ENCODE measurements at regions not wholly inside any gene's neighbourhood (a gene's known extent, or its start where the extent isn't known, plus 50 kb on each side); places are given as distances from the start of the nearest gene placed in this dataset.
"Not testable (repeated sequence)": the region's sequence is repeated elsewhere in the genome, so short reads cannot be mapped to it uniquely, and the experiment has no call there.

DNA sequence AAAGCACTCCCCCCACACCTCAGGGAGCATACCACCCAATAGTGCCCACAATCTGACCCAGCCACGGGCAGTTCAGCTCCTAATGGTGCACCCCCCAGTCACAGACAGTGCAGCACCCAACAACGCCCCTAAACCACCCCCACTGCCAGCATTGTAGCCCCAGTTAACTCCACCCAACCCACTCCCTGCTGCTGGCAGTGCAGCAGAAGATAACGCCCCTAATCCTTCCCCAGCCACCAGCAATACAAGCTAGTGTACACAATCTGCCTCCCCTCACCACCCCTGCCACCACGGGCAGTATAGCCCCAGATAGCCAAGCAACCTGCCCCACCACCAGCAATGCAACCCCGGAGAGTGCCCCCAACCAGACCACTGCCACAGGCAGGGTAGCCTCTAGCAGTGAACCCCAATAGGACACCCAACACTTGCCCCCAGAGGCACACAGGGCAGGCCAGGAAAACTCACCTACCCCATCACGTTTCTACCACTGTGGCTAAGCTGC lies 175.3 kb downstream of the USP22 start:
- H3K27me3 ChIP-seq (ENCODE audit: control insufficient read depth, insufficient read depth, low read length); H3K9ac ChIP-seq (ENCODE audit: low read length); H3K9me3 ChIP-seq (ENCODE audit: control insufficient read depth, low read length); H3K4me3 ChIP-seq (ENCODE audit: low read length); H3K36me3 ChIP-seq (ENCODE audit: control insufficient read depth, insufficient read depth, low read length); H3K4me1 ChIP-seq (ENCODE audit: control insufficient read depth, insufficient read depth, low read length): not testable (repeated sequence)

DNA sequence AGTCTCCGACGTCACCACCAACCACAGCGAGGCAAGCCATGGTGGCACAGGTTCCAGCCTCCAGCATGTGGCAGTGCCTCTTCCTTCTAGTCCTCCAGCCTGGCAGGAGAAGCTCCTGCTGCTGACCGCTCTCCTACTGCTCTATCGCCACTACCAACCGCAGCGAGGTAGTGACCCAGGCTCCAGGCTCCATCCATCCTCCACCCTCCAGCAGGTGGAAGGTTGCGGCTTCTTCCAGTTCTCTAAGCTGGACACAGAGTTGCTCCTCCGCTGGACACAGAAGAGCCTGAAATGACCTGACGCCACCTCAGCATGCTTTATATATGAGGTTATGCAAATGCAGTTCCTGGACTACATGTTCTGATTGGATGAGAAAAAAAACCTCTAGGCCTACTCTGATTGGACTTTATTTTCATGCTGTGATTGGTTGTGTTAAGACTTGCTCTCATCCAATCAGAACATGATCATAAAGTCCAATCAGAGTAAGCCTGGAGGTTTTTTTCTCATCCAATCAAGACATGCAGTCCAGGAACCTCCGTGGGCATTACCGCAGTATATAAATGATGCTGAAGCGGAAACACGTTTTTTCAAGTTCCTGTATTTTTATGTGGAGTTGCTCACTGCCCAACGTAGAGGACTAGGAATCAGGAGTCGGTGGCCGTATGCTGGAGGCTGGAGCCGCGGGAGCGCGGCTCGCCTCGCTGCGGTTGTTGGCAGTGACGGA lies 174.7 kb downstream of the USP22 start:
- H3K4me3 ChIP-seq (ENCODE audit: low read length) = not testable (repeated sequence)

DNA sequence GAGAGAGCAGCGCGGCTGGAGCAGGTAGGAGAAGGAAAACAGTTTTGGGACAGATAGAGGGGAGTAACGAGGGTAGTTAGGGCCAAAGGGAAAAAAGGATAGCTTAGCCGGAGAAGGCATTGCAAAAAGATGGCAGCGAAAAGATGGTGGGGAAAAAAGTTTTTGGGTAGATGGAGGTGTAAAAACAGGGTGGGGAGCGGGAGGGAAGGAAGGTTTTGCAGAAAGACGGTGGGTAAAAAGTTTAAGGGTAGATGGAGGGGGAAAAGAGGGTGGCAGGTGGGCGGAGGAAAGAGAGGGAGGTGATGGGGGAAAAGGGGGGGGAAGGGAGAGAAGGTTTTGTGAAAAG lies 174.2 kb downstream of the USP22 start:
- H3K36me3 ChIP-seq (ENCODE audit: control insufficient read depth, insufficient read depth, low read length); H3K27me3 ChIP-seq (ENCODE audit: control insufficient read depth, insufficient read depth, low read length); H3K9ac ChIP-seq (ENCODE audit: low read length); H3K4me1 ChIP-seq (ENCODE audit: control insufficient read depth, insufficient read depth, low read length); H3K9me3 ChIP-seq (ENCODE audit: control insufficient read depth, low read length); H3K4me3 ChIP-seq (ENCODE audit: low read length): not testable (repeated sequence)

More for the DNA sequence above, 174.7 kb downstream of the USP22 start:
- not testable (repeated sequence) for H3K27me3 ChIP-seq (ENCODE audit: control insufficient read depth, insufficient read depth, low read length); H3K9me3 ChIP-seq (ENCODE audit: control insufficient read depth, low read length); H3K9ac ChIP-seq (ENCODE audit: low read length); H3K36me3 ChIP-seq (ENCODE audit: control insufficient read depth, insufficient read depth, low read length); H3K4me1 ChIP-seq (ENCODE audit: control insufficient read depth, insufficient read depth, low read length)

DNA sequence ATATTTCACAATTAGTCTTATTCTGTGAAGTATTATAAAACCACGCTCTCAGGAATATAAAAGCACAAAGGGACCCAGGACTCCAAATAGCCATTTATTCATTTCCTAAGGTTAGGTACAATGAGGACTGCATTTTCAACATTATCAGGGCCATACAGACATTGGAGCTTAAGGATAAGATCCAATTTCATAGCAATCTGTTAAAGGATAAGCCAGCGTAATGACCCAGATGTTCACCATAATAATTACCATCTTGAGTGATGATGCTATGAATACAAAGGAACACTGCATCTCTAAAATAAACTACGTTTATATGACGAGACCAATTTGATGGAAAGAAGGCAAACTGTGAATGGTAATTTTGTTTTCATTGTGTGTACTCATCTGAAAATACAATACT lies 169.6 kb downstream of the USP22 start:
- not testable (repeated sequence) for H3K4me3 ChIP-seq (ENCODE audit: low read length); H3K4me1 ChIP-seq (ENCODE audit: control insufficient read depth, insufficient read depth, low read length)

DNA sequence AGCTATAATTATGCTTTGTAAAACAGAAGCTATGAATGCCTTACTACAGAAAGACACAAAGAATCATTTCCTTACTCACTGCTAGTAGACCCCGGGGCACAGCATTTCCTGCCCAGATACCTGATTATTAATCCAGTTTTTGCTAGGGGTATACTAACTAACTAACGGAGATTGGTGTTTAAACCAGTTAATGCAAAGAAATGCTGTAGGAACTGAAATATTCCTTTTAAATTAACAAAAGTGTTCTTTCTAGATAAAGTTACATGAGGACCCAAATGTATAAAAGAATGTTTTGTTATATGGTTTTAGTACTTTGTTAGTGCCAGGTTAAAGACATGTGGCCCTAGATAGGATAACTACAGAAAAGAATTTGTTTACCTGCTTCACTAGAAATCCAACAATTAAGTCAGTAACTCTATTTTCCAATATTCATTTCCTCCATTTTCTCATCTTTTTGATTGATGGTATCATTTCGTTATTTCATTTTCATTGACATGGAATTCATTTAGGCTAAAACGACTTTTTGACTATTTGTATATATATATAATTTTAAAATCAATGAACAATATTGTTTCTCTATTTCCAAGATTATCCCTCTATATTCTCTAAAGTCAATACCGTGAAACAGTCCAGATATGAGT lies 169.0 kb downstream of the USP22 start:
- not testable (repeated sequence) for H3K4me3 ChIP-seq (ENCODE audit: low read length); H3K36me3 ChIP-seq (ENCODE audit: control insufficient read depth, insufficient read depth, low read length); H3K27me3 ChIP-seq (ENCODE audit: control insufficient read depth, insufficient read depth, low read length); H3K9me3 ChIP-seq (ENCODE audit: control insufficient read depth, low read length); H3K9ac ChIP-seq (ENCODE audit: low read length); H3K4me1 ChIP-seq (ENCODE audit: control insufficient read depth, insufficient read depth, low read length)

More for the DNA sequence above, 169.6 kb downstream of the USP22 start:
- not testable (repeated sequence) for H3K36me3 ChIP-seq (ENCODE audit: control insufficient read depth, insufficient read depth, low read length); H3K27me3 ChIP-seq (ENCODE audit: control insufficient read depth, insufficient read depth, low read length); H3K9me3 ChIP-seq (ENCODE audit: control insufficient read depth, low read length); H3K9ac ChIP-seq (ENCODE audit: low read length)

DNA sequence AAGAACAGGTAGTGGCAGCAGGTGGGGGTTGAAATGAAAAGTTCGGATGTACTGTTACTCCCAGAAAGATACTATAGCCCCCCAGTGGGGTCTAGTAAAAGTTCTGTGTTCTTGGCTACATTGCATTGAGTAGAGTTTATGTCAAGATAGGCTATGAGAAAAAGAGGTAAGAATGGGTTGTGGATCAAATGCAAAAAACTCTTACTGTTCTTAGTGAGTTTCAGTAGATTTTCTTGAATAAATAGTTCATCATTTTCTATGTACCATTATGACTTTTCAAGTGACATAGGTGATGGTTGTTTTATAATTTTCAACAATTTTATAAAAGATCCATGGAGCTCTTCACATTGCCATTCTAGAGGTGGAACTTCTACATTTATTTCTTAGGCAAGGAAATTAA lies 165.4 kb downstream of the USP22 start:
- H3K36me3 ChIP-seq (ENCODE audit: control insufficient read depth, insufficient read depth, low read length); H3K9ac ChIP-seq (ENCODE audit: low read length); H3K4me3 ChIP-seq (ENCODE audit: low read length); H3K4me1 ChIP-seq (ENCODE audit: control insufficient read depth, insufficient read depth, low read length); H3K27me3 ChIP-seq (ENCODE audit: control insufficient read depth, insufficient read depth, low read length); H3K9me3 ChIP-seq (ENCODE audit: control insufficient read depth, low read length): not testable (repeated sequence)

DNA sequence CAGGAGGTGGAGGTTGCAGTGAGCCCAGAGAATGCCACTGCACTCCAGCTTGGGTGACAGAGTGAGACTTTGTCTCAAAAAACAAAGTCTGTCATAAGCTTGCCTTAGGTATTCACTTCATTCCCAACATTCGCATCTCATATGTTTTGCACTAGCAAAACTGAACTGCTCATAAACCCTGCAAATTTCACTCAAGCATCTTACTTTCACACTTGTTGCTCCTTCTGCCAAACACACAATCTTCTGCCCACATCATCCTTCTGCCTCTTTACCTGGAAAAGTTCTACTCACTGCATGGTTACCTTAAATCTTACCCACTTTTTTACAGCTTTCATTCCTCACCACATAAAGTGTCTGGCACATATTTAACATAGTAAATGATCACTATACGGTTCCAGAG lies 152.5 kb downstream of the USP22 start:
- Histone ChIP-seq H3K9ac (ENCODE audit: low read length) (no peak overlapping the region), H3K27me3 (ENCODE audit: control insufficient read depth, insufficient read depth, low read length) (no peaks in the 10 kb centered on the region), H3K9me3 (ENCODE audit: control insufficient read depth, low read length) (no peaks in the 10 kb centered on the region), H3K4me1 (ENCODE audit: control insufficient read depth, insufficient read depth, low read length) (no peaks in the 10 kb centered on the region), H3K36me3 (ENCODE audit: control insufficient read depth, insufficient read depth, low read length) (no peaks in the 10 kb centered on the region), H3K4me3 (ENCODE audit: low read length) (no peak overlapping the region)

DNA sequence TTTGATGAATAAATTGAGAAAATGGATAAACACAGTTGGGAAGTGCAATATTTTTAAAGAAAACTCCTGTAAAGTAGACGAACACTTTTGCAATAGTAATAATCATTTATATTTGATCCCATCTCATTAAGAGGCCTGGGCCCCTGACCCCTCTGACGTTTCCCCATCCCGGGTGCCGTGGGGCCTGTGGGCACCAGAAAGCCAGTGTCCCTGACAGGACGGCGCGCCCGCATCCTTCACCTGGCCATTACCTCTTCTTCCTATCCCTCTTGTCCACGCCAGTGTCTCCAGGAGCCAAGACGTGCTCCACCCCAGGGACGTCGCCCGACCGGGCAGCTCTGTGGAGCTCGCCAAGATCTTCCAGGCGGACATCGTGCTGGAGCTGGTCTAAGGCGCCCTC lies 147.4 kb downstream of the USP22 start:
- not testable (repeated sequence) for H3K9ac ChIP-seq (ENCODE audit: low read length); H3K27me3 ChIP-seq (ENCODE audit: control insufficient read depth, insufficient read depth, low read length); H3K36me3 ChIP-seq (ENCODE audit: control insufficient read depth, insufficient read depth, low read length); H3K4me1 ChIP-seq (ENCODE audit: control insufficient read depth, insufficient read depth, low read length); H3K4me3 ChIP-seq (ENCODE audit: low read length); H3K9me3 ChIP-seq (ENCODE audit: control insufficient read depth, low read length)

DNA sequence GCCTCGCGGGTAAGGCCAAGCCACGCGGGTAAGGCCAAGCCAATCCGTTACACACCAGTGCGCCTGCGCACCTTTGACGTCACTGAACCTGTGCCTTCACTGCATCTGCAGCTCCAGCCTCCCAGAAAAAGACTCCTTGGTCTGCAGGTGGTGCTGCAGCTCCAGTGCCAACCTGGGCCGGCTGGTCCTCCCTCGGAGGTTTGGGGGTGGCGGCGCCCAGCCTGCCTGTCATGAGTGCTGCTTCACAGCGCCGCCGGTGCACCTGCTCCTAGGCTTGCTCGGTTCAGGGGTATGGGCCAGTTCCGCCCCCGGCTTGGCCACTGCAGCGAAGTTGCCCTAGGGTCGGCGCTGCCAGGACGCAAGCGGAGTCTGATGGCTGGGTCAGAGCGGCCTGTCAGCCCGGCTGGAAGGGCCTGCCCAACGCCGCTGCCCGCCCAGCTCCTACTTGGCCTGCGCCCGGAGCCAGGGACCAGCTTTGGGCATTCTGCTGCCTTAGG lies 146.6 kb downstream of the USP22 start:
- Histone ChIP-seq H3K4me3 (ENCODE audit: low read length) (no peak overlapping the region), H3K27me3 (ENCODE audit: control insufficient read depth, insufficient read depth, low read length) (no peaks in the 10 kb centered on the region), H3K9ac (ENCODE audit: low read length) (no peak overlapping the region), H3K9me3 (ENCODE audit: control insufficient read depth, low read length) (no peaks in the 10 kb centered on the region), H3K4me1 (ENCODE audit: control insufficient read depth, insufficient read depth, low read length) (no peaks in the 10 kb centered on the region), H3K36me3 (ENCODE audit: control insufficient read depth, insufficient read depth, low read length) (no peaks in the 10 kb centered on the region)

DNA sequence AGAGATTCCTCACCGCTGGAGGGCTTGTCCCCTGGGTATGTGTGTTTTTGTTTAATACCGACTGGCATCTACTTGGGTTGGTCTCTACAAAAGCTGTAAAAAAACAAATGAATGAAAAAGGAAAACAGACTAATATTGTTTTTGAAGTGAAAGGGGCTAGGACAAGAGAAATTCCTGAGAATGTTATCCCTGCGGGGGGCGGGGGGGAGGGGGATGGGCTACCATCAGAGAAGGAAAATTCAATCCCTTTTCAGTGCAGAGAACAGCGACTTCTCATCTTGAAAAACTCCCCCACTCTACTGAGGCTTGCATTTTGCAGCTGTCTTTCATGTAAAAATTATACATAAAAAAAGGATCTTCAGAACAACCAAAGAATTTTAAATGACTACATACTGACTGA lies 144.1 kb downstream of the USP22 start:
- H3K9ac ChIP-seq (ENCODE audit: low read length); H3K9me3 ChIP-seq (ENCODE audit: control insufficient read depth, low read length); H3K27me3 ChIP-seq (ENCODE audit: control insufficient read depth, insufficient read depth, low read length); H3K4me1 ChIP-seq (ENCODE audit: control insufficient read depth, insufficient read depth, low read length); H3K36me3 ChIP-seq (ENCODE audit: control insufficient read depth, insufficient read depth, low read length); H3K4me3 ChIP-seq (ENCODE audit: low read length): not testable (repeated sequence)

DNA sequence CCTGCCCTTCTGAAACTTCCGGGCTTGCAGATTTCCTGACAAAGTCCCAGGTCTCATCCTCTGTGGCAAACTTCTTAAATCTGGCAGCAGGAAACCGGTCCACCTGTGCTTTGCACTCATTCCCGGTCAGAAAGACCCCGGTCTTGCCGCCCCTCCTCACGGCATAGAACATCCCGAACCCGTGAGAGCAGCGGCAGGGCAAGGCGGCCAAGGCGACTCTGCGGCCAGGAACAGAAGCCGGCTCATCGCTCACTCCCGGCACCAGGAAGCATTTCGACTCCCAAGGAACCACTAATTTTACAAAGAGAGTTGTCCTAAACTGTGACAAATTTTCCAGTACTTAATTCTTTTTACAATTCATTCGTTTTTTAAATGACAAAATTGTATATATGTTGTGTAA lies 140.3 kb downstream of the USP22 start:
- H3K4me3 ChIP-seq (ENCODE audit: low read length); H3K9me3 ChIP-seq (ENCODE audit: control insufficient read depth, low read length); H3K4me1 ChIP-seq (ENCODE audit: control insufficient read depth, insufficient read depth, low read length); H3K36me3 ChIP-seq (ENCODE audit: control insufficient read depth, insufficient read depth, low read length); H3K27me3 ChIP-seq (ENCODE audit: control insufficient read depth, insufficient read depth, low read length); H3K9ac ChIP-seq (ENCODE audit: low read length): not testable (repeated sequence)

DNA sequence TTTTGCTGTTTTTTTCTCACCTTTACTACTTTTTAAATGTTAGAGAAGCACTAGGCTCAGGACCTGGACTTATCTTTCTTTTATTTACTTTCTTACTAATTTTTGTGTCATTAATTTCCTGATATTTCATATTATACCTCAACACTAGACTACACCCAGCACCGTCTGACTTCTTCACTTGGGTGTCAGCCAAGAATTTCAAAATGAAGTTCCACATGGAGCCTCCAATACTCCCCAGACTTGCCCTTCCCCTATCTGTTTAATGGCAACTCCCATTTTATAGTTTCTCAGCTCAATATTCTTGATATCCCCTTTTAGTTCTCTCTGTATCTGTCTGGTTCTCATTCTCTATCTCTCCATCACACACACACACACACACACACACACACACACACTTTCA lies 139.3 kb downstream of the USP22 start:
- H3K4me3 ChIP-seq (ENCODE audit: low read length); H3K27me3 ChIP-seq (ENCODE audit: control insufficient read depth, insufficient read depth, low read length); H3K9ac ChIP-seq (ENCODE audit: low read length); H3K9me3 ChIP-seq (ENCODE audit: control insufficient read depth, low read length); H3K36me3 ChIP-seq (ENCODE audit: control insufficient read depth, insufficient read depth, low read length); H3K4me1 ChIP-seq (ENCODE audit: control insufficient read depth, insufficient read depth, low read length): not testable (repeated sequence)
